ENCODE measurements at regions not wholly inside any gene's neighbourhood (a gene's known extent, or its start where the extent isn't known, plus 50 kb on each side); places are given as distances from the start of the nearest gene placed in this dataset.

GRCh38 chr6:147621263-147621662, 112.8 kb downstream of the SAMD5 start:
- DNase-seq: no peak

- DNase-seq: no peak
Observed at GRCh38 chr6:147621961-147622360, 113.5 kb downstream of the SAMD5 start.

- DNase-seq: no peak
Observed at GRCh38 chr6:147624946-147625515, 116.5 kb downstream of the SAMD5 start.

GRCh38 chr6:147625946-147626345, 117.5 kb downstream of the SAMD5 start:
- DNase-seq: no peak

DNA sequence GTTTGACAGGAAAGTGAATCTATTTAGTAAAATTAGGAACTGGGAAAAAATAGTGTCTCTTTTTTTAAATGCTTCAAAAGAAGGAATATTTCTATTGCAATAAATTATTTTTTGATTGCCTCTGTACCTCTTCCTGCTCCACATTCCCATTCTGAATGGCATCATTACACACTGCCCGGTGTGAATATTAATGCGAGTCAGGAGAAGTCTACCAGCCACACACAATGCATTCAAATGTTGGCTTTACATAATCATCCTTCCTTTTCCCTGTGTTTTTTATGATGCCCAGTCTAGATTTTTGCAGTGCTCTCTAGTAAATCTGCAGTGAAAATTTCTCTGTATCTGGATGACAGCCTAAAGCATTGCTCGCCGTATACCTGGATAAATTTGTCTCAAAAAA, 118.9 kb downstream of the SAMD5 start:
- no peak for DNase-seq

GRCh38 chr6:147633191-147633590, 124.7 kb downstream of the SAMD5 start:
- DNase-seq: no peak

- DNase-seq: no peak
Observed at GRCh38 chr6:147637620-147638195, 129.2 kb downstream of the SAMD5 start.

DNA sequence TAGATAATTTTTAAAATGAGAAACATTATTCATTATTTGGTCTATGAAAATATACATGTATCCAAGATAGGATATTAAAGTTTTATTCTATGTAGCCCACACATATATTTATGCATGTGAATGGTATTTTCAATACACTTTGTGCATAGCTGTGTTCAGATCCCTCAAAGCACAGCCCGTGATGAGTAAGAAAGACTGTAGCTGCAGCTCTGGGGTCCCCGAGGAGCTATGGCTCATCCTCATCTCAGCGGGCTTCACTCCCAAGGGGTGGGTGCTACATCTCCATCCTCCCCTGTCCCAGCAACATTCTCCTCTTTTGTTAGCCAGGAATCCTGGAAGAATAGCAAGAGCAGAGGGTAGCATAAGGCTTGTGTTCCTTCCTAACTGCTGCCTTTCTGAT, 130.8 kb downstream of the SAMD5 start:
- DNase-seq: no peak

GRCh38 chr6:147640606-147641005, 132.1 kb downstream of the SAMD5 start:
- DNase-seq: no peak

DNA sequence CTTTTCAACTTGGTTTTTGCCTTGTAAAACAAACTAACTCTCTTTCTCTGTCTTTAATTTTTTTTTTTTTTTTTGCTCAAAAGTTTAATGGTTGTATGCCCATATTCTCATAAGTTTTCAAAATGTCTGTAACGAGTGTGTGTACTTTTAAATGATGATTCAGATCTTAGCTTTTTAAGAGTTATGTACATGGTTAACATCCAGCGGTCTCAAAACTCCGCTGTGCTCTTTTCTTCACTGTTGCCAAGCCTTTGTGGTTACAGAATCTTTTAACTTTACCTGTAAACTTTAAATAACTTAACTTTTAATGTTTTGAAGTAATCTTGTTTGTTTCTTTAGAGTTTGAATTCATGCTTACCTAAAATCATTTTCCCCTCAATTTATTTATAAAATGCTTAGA, 133.0 kb downstream of the SAMD5 start:
- no peak for DNase-seq

GRCh38 chr6:147642458-147642857, 134.0 kb downstream of the SAMD5 start:
- no peak for DNase-seq

- no peak for DNase-seq
Observed at GRCh38 chr6:147643341-147644200, 135.1 kb downstream of the SAMD5 start.

DNA sequence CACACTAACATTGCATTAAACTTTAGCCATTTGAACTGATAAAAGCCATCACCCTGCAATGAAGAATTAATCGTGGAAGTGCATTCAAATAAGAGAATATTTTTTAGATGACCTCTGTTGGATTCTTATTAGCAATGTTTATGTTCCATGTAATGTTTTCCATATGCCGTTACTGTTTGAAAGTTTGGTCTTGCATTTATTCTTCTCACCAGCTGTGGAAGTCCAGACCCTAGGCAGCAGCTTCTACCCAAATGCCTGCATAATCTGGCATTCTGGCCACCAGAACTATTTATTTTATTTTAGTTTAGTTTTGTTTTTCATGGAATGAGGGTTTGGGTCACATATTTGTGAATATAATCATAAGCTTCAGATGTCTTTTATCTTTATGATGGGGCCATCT, 140.4 kb downstream of the SAMD5 start:
- no peak for DNase-seq

GRCh38 chr6:147651249-147652063, 143.0 kb downstream of the SAMD5 start:
- no peak for DNase-seq

DNA sequence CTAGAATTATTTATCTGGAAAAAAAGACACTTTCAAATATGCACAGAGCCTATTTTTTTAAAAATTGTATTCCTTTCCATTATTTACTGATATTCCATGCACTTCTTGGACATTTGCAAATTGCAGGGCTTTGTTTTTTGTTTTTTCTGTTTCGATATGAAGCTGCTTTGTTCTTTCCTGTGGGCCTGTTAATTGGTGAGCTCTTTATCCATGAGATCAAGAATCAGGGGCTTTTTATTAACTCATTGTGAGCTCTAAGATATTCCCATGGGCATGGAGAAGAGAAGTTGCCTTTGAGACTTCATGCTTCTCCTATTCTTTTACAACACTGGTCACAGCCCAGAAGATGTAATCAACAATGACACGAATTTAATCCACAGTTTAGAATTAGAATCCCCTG, 145.1 kb downstream of the SAMD5 start:
- DNase-seq: no peak

- no peak for DNase-seq
Observed at GRCh38 chr6:147654103-147654845, 145.8 kb downstream of the SAMD5 start.

- no peak for DNase-seq
Observed at GRCh38 chr6:147660334-147661311, 152.1 kb downstream of the SAMD5 start.

DNA sequence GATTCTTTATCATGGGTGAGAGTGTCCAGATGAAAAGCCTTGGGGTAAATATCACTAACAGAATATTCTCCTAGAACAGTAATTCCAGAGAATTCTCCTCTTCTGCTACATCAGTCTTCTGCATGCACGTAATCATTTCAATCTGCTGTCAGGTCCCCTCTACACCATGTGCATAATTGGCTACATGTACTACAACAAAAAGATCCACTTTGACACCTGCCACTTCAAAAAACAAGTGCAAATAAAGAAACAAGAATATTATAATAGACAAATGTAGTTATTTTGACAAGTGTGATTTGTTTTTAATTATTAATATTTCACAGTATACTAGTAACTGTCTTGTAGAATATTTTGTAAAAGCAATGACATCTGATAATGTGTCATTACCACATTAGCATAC, 154.2 kb downstream of the SAMD5 start:
- no peak for DNase-seq

- DNase-seq: no peak
Observed at GRCh38 chr6:147664092-147664491, 155.6 kb downstream of the SAMD5 start.

DNA sequence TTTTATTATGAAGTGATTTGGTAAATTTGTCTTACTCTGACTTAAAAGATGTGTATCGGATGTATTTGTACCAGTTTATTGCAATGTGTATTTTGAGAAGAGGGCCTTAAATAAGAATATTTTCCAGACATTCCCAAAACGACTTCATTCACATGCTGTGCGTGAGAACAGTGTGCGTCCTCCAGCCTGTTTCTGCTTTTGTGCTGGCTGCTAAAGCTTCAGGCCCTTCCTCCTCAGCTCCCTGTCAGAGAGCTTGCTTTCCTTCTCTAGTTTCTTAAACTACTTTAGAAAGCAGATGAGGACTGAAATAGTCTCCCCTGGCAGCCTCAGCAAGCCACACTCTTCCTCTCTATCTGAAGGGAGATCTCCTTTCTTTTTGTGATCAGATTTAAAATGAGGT, 157.8 kb downstream of the SAMD5 start:
- DNase-seq: no peak

DNA sequence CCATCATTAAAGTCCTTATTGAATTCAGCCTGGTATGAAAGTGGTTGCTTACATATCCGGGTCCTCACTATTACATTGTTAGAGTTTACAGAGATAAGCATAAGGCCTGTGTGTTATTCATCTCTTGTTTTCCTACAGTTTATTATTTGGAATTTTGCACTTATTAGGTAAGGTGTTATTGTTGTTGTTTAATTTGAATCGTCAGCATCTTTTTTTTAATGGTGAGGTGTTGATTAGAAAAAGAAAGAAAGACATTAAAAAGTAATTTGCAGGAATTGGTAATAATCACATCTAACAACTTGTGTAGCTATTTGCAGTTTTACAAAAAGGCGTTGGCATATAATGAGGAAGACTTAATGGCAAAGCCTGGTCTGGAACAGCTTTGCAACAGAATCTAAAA, 158.6 kb downstream of the SAMD5 start:
- no peak for DNase-seq
